Suppressor macrophage (primary cell): ENCODE measurements at regions not wholly inside any gene's neighbourhood (a gene's known extent, or its start where the extent isn't known, plus 50 kb on each side); places are given as distances from the start of the nearest gene placed in this dataset.
"Not testable (repeated sequence)": the region's sequence is repeated elsewhere in the genome, so short reads cannot be mapped to it uniquely, and the experiment has no call there.

Experiments
- DNase-seq, 4 experiments: peaks; one replicate each; pipeline ENCODE4 v3.0.0-alpha.2; 2020 to 2022

DNA sequence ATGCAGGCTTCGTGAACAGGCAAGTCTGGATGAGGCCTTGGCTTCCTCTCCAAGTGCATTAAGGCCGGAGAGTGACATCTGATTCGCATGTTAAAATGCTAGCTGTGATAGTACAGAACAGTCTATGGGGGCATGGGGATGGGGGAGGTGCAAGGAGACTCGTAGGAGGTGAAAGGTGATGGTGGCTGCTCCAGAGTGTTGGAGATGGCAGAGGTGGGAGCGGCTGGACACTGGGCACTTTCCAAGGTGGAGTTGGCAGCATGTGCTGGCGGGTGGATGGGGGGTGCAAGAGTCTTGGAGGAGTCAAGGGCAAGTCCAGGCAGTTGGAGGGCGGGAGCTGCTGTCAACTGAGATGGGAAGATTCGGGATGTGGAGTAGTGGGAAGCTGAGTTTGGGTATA lies 350.9 kb upstream of the TNRC6C start:
- DNase-seq = no peak

DNA sequence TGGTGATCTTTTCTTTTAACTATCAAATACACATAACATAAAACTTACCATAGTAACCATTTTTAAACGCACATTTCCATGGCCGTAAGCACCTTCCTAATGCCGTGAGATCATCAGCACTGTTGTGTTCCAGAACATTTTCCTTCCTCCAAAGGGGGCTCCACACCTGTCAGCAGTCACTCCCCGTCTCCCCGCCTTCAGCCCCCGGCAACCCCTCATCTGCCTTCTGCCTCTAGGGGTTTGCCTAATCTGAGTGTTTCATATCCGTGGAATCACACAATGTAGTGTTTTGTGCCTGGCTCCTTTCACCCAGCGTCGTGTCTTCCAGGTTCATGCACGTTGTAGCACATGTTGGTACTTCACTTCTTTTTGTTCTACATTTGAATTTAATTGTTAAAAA lies 350.1 kb upstream of the TNRC6C start:
- no peak for DNase-seq

DNA sequence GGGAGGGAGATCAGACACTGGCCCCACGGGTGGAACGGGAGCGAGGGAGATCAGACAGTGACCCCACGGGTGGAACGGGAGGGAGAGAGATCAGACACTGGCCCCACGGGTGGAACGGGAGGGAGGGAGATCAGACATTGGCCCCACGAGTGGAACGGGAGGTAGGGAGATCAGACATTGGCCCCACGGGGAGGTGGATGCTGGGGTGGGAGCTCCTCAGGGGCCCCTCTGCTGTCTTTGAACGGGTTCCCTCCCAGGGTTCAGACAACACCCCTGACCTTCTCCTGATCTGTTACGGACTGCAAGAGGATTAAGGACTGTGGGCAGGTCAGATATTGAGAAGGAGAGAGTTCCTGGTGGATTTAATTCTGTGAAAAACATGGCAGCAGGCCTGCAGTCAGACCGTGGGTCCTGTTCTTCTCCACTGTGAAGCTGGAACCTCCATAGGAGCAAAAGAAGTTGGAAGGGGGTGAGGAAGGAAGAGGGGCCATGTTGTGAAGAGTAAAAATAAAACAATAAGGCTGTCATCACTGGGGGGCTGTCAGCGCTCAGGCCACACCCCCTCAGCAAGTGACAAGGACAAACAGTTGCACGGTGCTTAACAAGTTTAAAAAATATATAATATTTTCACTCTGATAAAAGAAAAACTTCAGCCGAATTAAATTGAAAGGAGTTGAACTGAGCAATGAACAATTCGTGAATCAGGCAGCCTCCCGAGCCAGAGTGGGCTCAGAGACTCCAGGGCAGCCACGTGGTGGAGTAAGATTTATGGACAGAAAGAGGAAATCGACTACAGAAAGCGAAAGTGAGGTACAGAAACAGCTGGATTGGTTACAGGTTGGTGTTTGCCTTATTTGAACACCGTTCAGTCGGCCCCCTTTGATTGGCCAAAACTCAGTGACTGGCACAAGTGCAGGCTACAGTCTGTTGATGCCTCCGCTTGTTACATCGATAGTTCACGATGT lies 348.7 kb upstream of the TNRC6C start:
- peak; percentile 29 to 62 (median 57) for DNase-seq

DNA sequence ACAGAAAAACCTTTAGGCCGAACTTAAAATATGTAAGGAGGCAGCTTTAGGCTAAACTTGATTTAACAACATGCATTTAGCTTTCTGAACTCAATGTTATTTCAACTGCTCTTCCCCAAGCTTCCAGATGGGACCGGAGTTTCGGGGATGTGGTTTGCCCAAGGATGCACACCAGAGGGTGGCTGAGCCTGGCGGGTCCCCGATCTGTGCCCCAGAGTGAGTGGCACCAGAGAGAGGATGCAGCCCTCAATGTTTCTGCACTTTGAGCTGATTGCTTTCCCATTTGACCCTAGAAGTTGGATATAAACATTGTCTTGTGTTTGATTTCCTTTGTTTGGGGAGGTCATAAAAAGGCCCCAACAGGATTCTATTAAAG lies 348.0 kb upstream of the TNRC6C start:
- DNase-seq = no peak

DNA sequence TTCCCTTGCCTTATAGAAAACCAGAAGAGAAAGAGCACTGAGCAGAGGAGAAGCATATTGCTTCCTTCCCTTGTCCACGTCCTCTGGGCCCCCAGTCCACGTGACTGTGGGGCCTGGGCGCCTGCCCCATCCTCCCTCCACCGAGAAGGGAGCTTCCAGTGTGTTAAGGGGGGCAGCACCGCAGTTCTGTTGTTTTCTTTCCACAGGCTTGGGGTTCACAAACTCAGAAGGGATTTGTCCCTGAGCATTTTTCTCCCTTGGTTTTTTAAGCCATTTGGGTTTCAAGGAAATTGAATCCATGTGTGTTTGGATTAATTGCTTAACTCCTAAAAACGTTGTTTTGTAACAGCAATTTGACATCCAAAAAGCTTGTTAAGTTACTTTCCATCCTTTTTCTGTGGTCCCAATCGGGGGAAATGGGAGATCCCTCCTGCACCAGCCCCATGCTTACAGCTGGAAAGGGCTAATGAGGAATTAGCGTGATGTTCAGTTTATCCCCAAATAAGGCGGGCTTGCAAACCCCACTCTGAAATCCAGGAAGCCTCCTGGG lies 347.5 kb upstream of the TNRC6C start:
- peak in 2 of 4 experiments; percentile 7 to 16 for DNase-seq

DNA sequence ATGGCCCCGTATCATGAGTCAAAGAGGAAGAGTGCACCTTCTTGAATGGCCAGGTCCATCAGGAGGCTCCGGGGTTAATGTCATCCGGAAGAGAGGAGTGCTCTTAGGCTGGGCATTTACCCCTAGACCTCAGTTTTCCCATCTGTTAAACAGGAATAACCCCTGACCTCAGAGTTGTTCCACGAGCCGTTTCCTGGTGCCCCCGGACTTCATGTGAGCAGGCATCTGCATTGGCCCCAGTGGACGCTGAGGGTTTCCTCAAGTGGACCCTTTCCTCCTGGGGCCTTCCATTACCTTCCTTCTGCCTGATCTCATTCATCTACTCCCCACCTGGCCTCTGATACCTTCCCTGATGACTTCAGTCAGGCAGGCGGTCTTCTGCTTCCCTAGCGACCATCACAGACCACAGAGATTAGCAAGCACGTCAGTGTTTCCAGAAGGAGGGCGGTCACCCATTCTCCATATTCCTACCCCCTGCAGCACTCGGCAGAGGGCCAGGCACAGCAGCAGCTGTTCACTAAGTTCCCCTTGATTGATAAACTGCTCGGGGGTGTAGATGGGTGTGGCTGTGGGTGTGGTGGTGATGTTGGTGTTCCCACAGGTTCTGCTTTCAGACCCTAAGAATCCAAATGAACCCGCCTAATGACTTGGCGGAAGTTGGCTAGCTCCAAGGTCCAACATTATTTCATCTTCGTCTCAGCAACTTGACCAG lies 346.6 kb upstream of the TNRC6C start:
- no peak for DNase-seq

DNA sequence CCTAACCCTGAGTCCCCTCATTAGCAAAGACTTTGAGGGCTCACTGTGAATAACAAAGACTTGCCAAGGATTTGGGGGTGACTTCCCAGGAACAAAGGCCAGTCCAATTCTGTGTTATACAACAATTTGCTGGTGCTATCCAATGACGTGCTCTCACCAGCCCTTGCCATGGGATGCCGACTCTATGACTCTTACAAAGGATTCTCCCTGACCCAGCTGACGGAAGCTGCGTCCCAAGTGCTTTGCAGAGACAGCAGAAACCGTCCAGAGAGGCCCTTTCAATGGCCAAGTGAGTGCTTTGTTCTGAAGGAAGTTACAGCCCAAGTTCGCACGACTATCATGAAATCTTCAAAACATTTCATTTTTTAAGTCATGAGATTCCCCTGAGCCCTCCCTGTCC lies 345.3 kb upstream of the TNRC6C start:
- no peak for DNase-seq

DNA sequence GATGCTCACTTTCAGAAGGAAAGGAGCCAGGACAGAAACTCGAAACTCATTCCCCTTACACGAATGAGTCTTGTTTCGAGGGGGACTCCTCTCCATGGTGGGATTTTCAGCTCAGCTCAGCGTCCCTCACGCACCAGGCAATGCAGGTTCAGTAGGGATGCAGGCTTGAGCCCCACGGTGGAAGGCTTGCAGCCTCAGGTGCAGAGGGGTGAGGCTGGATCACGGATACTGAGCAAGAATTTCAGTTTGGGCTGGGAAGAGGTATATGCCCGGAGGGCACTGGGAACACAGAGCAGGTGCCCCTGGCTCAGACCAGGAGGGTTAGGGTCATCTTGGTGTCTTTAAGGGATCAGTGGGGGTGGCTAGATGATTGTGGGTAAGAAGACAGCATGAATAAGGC lies 344.9 kb upstream of the TNRC6C start:
- DNase-seq = no peak

DNA sequence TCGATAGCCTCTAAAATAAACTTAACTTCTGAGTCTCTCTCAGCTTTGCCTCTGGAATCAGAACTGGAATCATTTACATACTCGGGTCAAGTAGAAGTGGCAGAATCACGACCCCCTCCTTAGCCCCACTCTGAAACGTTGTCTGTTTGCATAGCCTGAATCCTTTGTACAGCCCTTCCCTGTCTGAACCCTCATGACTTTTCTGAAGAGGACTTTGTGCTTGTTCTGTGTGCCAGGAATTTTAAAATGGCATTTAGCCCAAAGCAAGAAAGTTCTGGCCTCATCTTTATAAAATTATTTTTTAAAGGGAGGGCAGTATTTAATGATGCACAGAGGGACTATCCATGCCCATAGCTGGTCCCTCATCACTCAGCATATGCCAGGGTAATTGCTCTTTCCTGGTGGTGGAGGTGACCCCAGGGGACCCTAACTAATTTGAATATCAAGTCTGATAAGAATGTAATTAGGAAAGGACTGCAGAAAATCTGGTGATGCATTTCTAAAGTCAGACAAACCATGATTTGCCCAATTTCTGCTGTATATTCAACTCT lies 342.7 kb upstream of the TNRC6C start:
- DNase-seq = no peak

DNA sequence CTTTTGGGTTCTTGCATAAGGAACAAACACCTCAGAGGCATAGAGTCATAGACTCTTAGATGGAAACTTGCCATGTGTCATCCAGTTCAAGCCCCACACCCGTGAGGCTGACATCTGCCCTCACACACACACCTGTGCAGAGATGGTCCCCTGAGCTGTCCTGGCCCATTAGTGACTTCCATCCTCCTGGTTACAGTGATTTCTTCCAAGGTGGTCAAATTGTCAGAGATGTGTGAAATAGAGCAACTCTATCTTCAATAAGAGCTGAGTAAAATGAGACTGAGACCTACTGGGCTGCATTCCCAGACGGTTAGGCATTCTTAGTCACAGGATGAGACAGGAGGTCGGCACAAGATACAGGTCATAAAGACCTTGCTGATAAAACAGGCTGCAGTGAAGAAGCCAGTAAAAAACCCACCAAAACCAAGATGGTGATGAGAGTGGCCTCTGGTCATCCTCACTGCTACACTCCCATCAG lies 342.2 kb upstream of the TNRC6C start:
- no peak for DNase-seq

DNA sequence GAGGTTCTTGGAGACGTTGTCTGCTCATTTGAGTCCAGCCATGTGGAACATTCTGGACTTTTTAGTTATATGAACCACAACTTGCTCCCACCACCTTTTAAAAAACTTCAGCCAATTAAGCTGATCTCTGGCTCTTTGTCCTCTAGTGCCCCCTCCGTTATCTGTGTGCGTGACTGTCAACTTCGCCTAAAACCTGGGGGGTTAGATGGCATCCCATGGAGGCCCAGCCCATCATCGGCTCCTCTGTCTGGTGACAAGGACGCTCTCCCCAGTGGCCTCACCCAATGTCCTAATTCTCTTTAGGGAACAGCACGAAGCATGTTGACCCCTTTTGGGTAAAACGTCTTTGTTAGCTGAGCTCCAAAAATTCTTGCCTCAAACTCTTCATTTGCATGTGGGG lies 341.0 kb upstream of the TNRC6C start:
- no peak for DNase-seq

DNA sequence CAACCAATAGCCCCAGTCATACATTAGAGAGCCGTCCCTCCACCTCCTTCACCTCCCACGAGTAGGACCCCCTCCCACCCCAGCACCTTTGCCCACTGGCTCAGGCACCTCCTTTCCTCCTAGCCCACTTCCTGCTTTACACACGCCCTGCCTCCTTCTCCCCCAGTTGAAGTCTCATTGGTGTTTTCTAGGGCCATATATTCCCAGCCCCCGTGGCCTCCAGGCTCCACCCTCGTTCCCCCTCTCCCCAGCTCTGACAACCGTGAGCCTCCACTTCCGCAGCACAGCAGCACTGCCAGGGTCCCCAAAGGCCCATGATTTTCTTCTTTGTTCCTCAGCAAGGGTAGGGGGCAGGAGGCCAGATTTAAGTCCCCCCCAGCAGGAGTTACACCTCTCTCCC lies 340.3 kb upstream of the TNRC6C start:
- DNase-seq = no peak

DNA sequence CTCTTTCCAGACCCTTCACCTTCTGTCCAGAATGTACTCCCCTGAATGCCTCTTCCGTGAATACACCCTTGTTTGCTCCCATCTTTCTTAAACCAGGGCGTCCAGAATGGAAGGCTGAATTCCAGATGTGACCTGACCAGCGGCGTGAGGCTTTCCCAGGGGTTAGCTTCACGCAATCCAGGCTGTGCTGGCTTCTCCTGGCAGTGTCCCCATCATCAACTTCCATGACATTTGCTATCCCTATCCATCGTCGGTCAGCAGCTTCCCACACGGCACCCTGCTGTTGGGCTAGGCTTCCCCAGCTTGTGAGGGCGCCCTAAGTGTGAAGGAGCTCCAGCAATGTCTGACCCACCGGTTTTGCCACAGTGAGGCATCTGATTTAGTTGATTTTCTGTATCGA lies 339.8 kb upstream of the TNRC6C start:
- DNase-seq = no peak

DNA sequence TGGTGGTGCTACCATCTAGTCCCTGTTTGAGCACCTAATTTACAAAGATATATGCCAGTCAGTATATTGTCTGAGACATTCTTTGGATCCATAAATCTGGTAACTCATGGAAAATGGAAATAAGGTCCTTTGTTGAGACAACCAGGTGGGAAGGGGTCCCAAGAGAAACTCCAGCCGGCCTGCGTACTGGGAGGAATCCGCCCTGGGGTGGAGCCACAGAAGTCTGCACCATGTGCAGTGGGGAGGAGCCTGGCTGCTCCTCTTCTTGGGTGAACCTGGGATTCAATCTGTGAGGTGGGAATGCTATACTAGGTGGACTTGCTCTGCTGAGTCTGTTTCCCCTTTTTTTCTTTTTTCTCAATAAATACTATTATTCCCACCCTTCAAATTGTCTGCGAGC lies 339.2 kb upstream of the TNRC6C start:
- DNase-seq = no peak

DNA sequence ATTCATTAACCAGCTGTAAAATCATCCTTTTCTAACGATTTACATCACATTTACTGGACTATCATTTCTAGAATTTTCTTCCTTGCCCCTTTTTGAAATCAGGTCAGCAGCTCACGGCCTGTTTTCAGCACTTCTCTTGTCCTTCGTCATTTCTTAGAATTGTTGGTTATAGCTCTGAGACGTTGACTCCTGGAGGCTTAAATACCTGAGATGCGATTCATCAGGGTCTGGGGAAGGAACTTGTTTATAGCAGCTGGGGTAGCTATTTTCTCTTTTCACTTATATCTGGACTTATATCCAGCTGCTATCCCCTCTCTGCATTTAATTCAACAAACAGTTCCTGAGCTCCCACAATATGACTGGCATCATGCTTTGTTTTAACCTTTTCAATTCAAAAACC lies 338.7 kb upstream of the TNRC6C start:
- no peak for DNase-seq

DNA sequence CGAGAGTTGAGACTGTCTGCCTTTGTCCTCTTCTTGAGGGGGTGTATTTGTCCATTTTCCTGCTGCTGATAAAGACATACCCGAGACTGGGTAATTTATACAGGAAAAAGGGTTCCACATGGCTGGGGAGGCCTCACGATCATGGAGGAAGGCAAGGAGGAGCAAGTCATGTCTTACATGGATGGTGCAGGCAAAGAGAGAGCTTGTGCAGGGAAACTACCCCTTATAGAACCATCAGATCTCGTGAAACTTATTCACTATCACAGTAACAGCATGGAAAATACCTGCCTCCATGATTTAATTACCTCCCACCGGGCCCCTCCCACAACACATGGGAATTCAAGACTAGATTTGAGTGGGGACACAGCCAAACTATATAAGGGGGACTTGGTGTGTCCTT lies 338.2 kb upstream of the TNRC6C start:
- no peak for DNase-seq

DNA sequence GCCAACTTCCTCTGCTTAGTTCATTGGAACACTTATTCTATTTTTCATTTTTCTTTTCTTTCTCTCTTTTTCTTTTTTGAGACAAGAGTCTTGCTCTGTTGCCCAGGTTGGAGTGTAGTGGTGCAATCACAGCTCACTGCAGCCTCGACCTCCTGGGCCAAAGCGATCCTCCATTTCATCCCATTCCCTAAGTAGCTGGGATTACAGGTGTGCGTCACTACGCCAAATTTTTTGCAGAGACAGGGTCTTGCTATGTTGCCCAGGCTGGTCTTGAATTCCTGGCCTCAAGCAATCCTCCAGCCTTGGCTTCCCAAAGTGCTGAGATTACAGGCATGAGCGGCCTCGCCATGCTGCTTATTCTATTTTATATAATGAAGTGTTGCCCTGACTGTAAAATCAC lies 336.4 kb upstream of the TNRC6C start:
- not testable (repeated sequence) for DNase-seq

DNA sequence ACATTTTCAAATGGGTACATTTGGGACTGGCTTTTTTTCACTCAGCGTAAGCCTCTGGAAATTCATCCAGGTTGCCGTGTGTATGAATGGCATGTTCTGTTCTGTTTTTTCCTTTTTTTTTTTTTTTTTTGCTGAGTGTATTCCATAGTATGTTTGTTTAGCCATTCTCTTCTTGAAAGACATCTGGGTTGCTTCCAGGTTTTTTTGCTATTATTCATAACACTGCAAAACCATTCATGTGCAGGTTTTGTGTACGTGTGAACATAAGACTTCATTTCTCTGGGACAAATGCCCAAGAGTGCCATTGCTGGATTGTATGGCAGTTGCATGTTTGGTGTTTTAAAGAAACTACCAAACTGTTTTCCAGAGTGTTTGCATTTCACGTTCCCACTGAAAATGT lies 335.9 kb upstream of the TNRC6C start:
- no peak for DNase-seq

DNA sequence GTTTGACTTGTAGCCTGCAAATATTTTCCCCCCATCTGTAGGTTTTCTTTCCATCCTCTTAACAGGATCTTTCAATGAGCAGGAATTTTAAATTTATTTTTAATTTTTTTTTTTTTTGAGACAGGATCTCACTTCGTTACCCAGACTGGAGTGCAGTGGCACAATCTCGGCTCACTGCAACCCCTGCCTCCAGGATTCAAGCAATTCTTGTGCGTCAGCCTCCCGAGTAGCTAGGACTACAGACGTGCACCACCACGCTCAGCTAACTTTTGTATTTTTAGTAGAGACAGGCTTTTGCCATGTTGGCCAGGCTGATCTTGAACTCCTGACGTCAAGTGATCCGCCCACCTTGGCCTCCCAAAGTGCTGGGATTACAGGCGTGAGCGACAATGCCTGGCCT lies 335.2 kb upstream of the TNRC6C start:
- DNase-seq = not testable (repeated sequence)

DNA sequence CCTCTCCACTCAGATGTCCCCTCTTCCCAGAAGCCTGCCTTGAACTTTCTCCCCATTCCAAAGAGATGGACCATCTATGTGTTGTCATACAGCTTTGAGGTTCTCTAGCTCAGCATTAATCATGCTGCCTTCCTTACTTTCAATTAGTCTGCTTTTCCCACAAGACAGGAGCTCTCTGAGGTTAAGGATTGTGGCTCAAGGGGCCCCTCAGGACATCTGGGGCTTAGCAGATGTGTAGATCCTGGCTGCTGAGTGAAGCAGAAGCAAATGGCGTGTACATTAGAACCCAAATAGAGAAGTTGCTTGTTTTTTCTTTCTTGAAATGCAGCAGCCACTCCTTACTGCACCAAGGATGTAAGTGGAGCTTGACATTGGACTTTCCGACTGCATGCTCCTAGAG lies 330.5 kb upstream of the TNRC6C start:
- DNase-seq = no peak

DNA sequence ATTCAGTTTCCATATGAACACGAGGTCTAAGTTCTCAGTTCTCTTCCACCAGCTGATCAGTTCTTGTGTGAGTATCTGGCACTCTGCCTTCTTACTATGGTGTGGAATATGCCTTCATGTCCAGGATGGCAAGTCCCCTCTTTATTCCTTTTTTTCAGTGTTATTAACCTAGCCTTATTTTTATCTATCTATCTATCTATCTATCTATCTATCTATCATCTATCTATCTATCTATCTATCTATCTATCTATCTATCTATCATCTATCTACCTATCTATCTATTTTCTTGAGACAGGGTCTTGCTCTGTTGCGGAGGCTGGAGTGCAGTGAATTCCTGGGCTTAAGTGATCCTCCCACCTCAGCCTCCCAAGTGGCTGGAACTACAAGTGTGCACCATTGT lies 329.2 kb upstream of the TNRC6C start:
- not testable (repeated sequence) for DNase-seq

DNA sequence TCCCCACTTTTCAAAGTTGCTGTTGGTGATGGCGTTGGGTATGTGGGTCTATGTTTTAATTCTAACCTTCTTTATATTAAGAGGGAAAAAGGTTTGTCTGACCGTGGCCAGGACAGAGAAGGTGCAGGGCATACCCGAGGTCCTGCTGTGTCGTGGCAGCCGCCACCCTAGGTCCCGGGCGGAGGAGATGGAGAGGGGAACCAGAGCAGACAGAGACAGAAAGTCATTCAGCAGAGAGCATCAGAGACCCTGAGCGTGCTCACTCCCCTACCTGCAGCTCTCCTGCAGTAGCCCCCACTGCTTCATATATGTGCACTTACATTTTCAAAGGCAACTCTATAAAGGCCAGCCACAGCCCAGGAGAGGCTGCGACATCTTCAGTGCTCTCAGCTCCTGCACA lies 327.2 kb upstream of the TNRC6C start:
- no peak for DNase-seq

DNA sequence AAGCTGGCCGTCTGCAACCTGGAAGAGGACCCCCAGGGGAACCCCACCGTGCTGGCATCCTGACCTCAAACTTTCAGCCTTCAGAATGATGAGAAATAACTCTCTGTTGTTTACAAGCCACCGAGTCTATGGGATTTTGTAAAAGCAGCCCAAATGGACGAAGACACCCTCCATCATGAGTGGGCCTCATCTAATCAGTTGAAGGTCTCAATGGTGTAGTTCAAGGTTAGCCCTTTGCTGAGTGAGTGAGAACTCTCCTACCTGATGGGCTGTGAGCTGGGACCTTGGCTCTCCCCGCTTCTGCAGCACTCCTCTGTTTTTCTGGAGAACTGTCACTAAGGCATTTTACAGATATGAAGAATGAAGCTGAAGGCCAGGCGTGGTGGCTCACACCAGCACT lies 325.9 kb upstream of the TNRC6C start:
- DNase-seq = no peak
